ENCODE measurements at regions not wholly inside any gene's neighbourhood (a gene's known extent, or its start where the extent isn't known, plus 50 kb on each side); places are given as distances from the start of the nearest gene placed in this dataset.
"Not testable (repeated sequence)": the region's sequence is repeated elsewhere in the genome, so short reads cannot be mapped to it uniquely, and the experiment has no call there.

DNA sequence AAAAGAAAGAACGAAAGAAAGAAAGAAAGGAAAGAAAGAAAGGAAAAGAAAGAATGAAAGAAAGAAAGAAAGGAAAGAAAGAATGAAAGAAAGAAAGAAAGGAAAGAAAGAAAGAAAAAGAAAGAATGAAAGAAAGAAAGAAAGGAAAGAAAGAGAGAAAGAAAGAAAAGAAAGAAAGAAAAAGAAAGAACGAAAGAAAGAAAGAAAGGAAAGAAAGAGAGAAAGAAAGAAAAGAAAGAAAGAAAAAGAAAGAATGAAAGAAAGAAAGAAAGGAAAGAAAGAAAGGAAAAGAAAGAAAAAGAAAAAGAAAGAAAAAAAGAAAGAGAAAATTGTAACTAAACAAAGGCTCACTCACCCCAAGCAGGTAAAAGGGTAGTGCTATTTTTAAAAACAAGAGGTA is 160.7 kb upstream of the TRPM3 start:
- TF ChIP-seq, protein P1, sequence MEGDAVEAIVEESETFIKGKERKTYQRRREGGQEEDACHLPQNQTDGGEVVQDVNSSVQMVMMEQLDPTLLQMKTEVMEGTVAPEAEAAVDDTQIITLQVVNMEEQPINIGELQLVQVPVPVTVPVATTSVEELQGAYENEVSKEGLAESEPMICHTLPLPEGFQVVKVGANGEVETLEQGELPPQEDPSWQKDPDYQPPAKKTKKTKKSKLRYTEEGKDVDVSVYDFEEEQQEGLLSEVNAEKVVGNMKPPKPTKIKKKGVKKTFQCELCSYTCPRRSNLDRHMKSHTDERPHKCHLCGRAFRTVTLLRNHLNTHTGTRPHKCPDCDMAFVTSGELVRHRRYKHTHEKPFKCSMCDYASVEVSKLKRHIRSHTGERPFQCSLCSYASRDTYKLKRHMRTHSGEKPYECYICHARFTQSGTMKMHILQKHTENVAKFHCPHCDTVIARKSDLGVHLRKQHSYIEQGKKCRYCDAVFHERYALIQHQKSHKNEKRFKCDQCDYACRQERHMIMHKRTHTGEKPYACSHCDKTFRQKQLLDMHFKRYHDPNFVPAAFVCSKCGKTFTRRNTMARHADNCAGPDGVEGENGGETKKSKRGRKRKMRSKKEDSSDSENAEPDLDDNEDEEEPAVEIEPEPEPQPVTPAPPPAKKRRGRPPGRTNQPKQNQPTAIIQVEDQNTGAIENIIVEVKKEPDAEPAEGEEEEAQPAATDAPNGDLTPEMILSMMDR (IDR thresholded peaks at IDR 0.05), result not testable (repeated sequence)
- not testable (repeated sequence) for TF ChIP-seq POLR2A (IDR thresholded peaks at IDR 0.05)
